ENCODE measurements at regions not wholly inside any gene's neighbourhood (a gene's known extent, or its start where the extent isn't known, plus 50 kb on each side); places are given as distances from the start of the nearest gene placed in this dataset.

GRCh38 chr10:111677759-111678158 is 505.8 kb downstream of the GPAM start:
- Histone ChIP-seq H3K9me3 (ENCODE audit: control insufficient read depth, insufficient read depth, low read depth, low read length) (no peaks in the 10 kb centered on the region), H3K36me3 (ENCODE audit: control insufficient read depth in 2 of 2, insufficient read depth in 1 of 2, low read length in 2 of 2) (no peaks in the 10 kb centered on the region), H3K4me3 (ENCODE audit: low read depth, low read length) (no peak overlapping the region), H3K27ac (ENCODE audit: extremely low read depth, low read depth, low read length) (no peak overlapping the region), H3K4me1 (ENCODE audit: control insufficient read depth, insufficient read depth, low read length) (no peaks in the 10 kb centered on the region)
- POLR2A ChIA-PET, result no interaction called here
- TF ChIP-seq ZNF544 (tag by site-specific recombination; IDR thresholded peaks at IDR 0.05) (no peak), ZNF560 (tag by site-specific recombination; IDR thresholded peaks at IDR 0.05; ENCODE audit: borderline replicate concordance) (no peak)
- CTCF ChIA-PET, result no interaction called here

GRCh38 chr10:111686796-111687195 is 496.8 kb downstream of the GPAM start:
- no peaks in the 10 kb centered on the region for H3K36me3 ChIP-seq (ENCODE audit: control insufficient read depth in 2 of 2, insufficient read depth in 1 of 2, low read length in 2 of 2)
- no peaks in the 10 kb centered on the region for H3K4me1 ChIP-seq (ENCODE audit: control insufficient read depth, insufficient read depth, low read length)
- H3K27ac ChIP-seq (ENCODE audit: extremely low read depth, low read depth, low read length), result no peak overlapping the region
- ChIA-PET CTCF (no interaction called here), POLR2A (no interaction called here)
- no peak for TF ChIP-seq SETDB1 (IDR thresholded peaks at IDR 0.05; ENCODE audit: insufficient read length, low read length)
- no peak for TF ChIP-seq ZNF510 (tag by site-specific recombination; IDR thresholded peaks at IDR 0.05; ENCODE audit: insufficient replicate concordance)
- TF ChIP-seq EGR2 (tag by site-specific recombination; IDR thresholded peaks at IDR 0.05; ENCODE audit: low read depth), result no peak
- TF ChIP-seq ZNF335 (tag by site-specific recombination; conservative IDR thresholded peaks at IDR 0.05), result no peak
- TF ChIP-seq ZNF26 (tag by site-specific recombination; IDR thresholded peaks at IDR 0.05), result no peak
- TF ChIP-seq ZNF140 (tag by site-specific recombination; IDR thresholded peaks at IDR 0.05), result no peak
- TF ChIP-seq HOXC10 (CRISPR knock-in tag; IDR thresholded peaks at IDR 0.05), result no peak
- TF ChIP-seq SCRT1 (tag by site-specific recombination; IDR thresholded peaks at IDR 0.05; ENCODE audit: borderline replicate concordance), result no peak
- TF ChIP-seq YY2 (tag by site-specific recombination; IDR thresholded peaks at IDR 0.05), result no peak
- no peaks in the 10 kb centered on the region for H3K9me3 ChIP-seq (ENCODE audit: control insufficient read depth, insufficient read depth, low read depth, low read length)
- no peak overlapping the region for H3K4me3 ChIP-seq (ENCODE audit: low read depth, low read length)

GRCh38 chr10:111698711-111699110 is 484.9 kb downstream of the GPAM start:
- Histone ChIP-seq H3K9me3 (ENCODE audit: control insufficient read depth, insufficient read depth, low read depth, low read length) (no peaks in the 10 kb centered on the region; the same call in 1 of the 2 replicates), H3K4me3 (ENCODE audit: low read depth, low read length) (no peak overlapping the region), H3K27ac (ENCODE audit: extremely low read depth, low read depth, low read length) (no peak overlapping the region), H3K36me3 (ENCODE audit: control insufficient read depth in 2 of 2, insufficient read depth in 1 of 2, low read length in 2 of 2) (no peaks in the 10 kb centered on the region), H3K4me1 (ENCODE audit: control insufficient read depth, insufficient read depth, low read length) (no peaks in the 10 kb centered on the region)
- POLR2A ChIA-PET, result no interaction called here
- TF ChIP-seq ZNF560 (tag by site-specific recombination; IDR thresholded peaks at IDR 0.05; ENCODE audit: borderline replicate concordance), result no peak
- TF ChIP-seq ZNF248 (tag by site-specific recombination; IDR thresholded peaks at IDR 0.05), result no peak
- TF ChIP-seq YY1 (tag by site-specific recombination; IDR thresholded peaks at IDR 0.05), result no peak
- no peak for TF ChIP-seq ZNF792 (tag by site-specific recombination; IDR thresholded peaks at IDR 0.05)
- TF ChIP-seq ZNF549 (tag by site-specific recombination; IDR thresholded peaks at IDR 0.05), result no peak
- no peak for TF ChIP-seq ZBTB8A (tag by site-specific recombination; IDR thresholded peaks at IDR 0.05)
- TF ChIP-seq ZNF610 (tag by site-specific recombination; IDR thresholded peaks at IDR 0.05; ENCODE audit: borderline replicate concordance), result no peak
- TF ChIP-seq ZNF362 (tag by site-specific recombination; IDR thresholded peaks at IDR 0.05), result no peak
- TF ChIP-seq ZNF776 (tag by site-specific recombination; IDR thresholded peaks at IDR 0.05; ENCODE audit: borderline replicate concordance), result no peak
- no peak for TF ChIP-seq MZF1 (tag by site-specific recombination; IDR thresholded peaks at IDR 0.05; ENCODE audit: borderline replicate concordance)
- no peak for TF ChIP-seq ZNF660 (tag by site-specific recombination; IDR thresholded peaks at IDR 0.05)
- no peak for TF ChIP-seq ZNF514 (tag by site-specific recombination; IDR thresholded peaks at IDR 0.05)
- TF ChIP-seq ZNF239 (tag by site-specific recombination; IDR thresholded peaks at IDR 0.05), result no peak
- TF ChIP-seq PRDM1 (tag by site-specific recombination; IDR thresholded peaks at IDR 0.05), result no peak
- TF ChIP-seq ZNF624 (tag by site-specific recombination; IDR thresholded peaks at IDR 0.05), result no peak
- no peak for TF ChIP-seq ZNF701 (tag by site-specific recombination; IDR thresholded peaks at IDR 0.05)
- CTCF ChIA-PET, result no interaction called here

Data from HEK293 (cell line).